Body of pancreas (tissue), 4 donors: ENCODE measurements at regions not wholly inside any gene's neighbourhood (a gene's known extent, or its start where the extent isn't known, plus 50 kb on each side); places are given as distances from the start of the nearest gene placed in this dataset.

Source experiments
- ATAC-seq: fragments of 150-250 bp; one replicate; pipeline ENCODE4 v1.9.1; 2016
- DNase-seq, 4 donors: peaks; one replicate each; pipeline ENCODE4 v3.0.0-alpha.2; 2019
- H3K27ac ChIP-seq, 4 donors: fragments of 200-600 bp; sonication (generic); 1 replicate in 3 of 4; 2 replicates in 1 of 4; pipeline versions ENCODE4 v1.5.1 to v1.6.1; 2016 to 2019; ENCODE audit warnings: mild to moderate bottlenecking in 1 of 4, mixed read lengths in 1 of 4, moderate library complexity in 1 of 4
- H3K27me3 ChIP-seq, 2 donors: fragments of 200-600 bp; sonication (generic); one replicate each; pipeline ENCODE4 v1.6.0; 2016; ENCODE audit warnings: mild to moderate bottlenecking in 1 of 2
- H3K36me3 ChIP-seq, 2 donors: fragments of 200-600 bp; sonication (generic); replicated peaks in 1 of 2; 2 replicates each; pipeline ENCODE4 v1.5.1; 2016; ENCODE audit warnings: low read depth in 2 of 2; ENCODE audit not compliant: insufficient read depth in 1 of 2
- H3K4me1 ChIP-seq: fragments of 200-600 bp; sonication (generic); one replicate; pipeline ENCODE4 v1.6.0; 2016
- H3K4me3 ChIP-seq, 2 donors: fragments of 200-600 bp; sonication (generic); 1 replicate in 1 of 2; 2 replicates in 1 of 2; pipeline ENCODE4 v1.5.1; 2016 to 2019
- H3K9me3 ChIP-seq, 3 donors: fragments of 200-600 bp; sonication (generic); 1 replicate in 2 of 3; 2 replicates in 1 of 3; pipeline ENCODE4 v1.5.1; 2016
- POLR2A ChIP-seq, 3 donors: fragments of 450-650 bp; IDR thresholded peaks; one replicate each; pipeline ENCODE4 v1.6.1; 2016; ENCODE audit warnings: antibody characterized with exemption in 3 of 3, mild to moderate bottlenecking in 2 of 3
- WGBS, 2 donors: methylation state at CpG; one replicate each; pipeline ENCODE4 v1.1.5; 2017; 5-methylcytosine and 5-hydroxymethylcytosine counted together
- intact Hi-C: fragments of 100-400 bp; cut with DNase I; formaldehyde crosslinking; loops from one replicate; pipeline ENCODE4 v1.15.1; 2023
- TF ChIP-seq, protein P1 (sequence below), 7 experiments: fragments of 450-650 bp in 4 of 7; fragments of 200-600 bp in 3 of 7; sonication (generic) in 3 of 7; IDR thresholded peaks; one replicate each; pipeline ENCODE4 v1.5.1; 2016 to 2019; ENCODE audit warnings: antibody characterized with exemption in 7 of 7

DNA sequence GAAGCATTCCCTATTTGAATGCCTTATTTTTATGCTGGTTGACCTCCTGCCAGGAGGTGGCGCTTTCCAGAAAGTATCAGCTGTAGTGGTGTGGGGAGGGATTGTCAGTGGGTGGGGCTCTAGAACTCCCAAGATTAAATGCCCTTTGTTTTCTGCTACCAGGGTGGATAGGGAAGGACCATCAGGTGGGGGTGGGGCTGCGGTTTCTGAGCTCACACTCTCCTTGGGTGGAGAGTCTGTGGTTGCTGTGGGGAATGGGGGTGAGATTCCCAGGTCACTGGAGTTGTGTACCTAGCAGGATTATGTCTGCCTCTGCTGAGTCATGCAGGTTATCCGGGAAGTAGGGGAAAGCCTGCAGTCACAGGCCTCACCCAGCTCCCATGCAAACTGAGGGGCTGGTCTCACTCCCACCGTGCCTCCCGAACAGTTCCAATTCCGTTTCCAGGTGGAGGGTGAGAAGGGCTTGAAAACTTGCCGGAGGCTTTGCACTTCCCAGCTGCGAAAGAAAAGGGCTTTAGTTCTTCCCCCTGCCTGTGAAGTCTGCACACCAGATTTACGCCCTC lies 68.3 kb downstream of the ALG10B start:
- TF ChIP-seq, protein P1, sequence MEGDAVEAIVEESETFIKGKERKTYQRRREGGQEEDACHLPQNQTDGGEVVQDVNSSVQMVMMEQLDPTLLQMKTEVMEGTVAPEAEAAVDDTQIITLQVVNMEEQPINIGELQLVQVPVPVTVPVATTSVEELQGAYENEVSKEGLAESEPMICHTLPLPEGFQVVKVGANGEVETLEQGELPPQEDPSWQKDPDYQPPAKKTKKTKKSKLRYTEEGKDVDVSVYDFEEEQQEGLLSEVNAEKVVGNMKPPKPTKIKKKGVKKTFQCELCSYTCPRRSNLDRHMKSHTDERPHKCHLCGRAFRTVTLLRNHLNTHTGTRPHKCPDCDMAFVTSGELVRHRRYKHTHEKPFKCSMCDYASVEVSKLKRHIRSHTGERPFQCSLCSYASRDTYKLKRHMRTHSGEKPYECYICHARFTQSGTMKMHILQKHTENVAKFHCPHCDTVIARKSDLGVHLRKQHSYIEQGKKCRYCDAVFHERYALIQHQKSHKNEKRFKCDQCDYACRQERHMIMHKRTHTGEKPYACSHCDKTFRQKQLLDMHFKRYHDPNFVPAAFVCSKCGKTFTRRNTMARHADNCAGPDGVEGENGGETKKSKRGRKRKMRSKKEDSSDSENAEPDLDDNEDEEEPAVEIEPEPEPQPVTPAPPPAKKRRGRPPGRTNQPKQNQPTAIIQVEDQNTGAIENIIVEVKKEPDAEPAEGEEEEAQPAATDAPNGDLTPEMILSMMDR (IDR thresholded peaks at IDR 0.05): no peak
- TF ChIP-seq POLR2A (IDR thresholded peaks at IDR 0.05): no peak
- no peaks in the 10 kb centered on the region for H3K36me3 ChIP-seq
- no peak overlapping the region for H3K27ac ChIP-seq
- WGBS, 2 donors: 59 to 74% methylated on average over 9 of the region's 9 CpGs
- no peaks in the 10 kb centered on the region for H3K9me3 ChIP-seq
- intact Hi-C loops: no loop called here
- ATAC-seq (no peak), DNase-seq (no peak)
- H3K4me3 ChIP-seq: no peak overlapping the region
- H3K4me1 ChIP-seq: no peaks in the 10 kb centered on the region
- no peaks in the 10 kb centered on the region for H3K27me3 ChIP-seq

GRCh38 chr12:38385486-38385885 lies 68.9 kb downstream of the ALG10B start:
- TF ChIP-seq POLR2A (IDR thresholded peaks at IDR 0.05): no peak
- TF ChIP-seq, protein P1 (IDR thresholded peaks at IDR 0.05): no peak
- DNase-seq: no peak
- Histone ChIP-seq H3K36me3 (no peaks in the 10 kb centered on the region), H3K4me1 (no peaks in the 10 kb centered on the region), H3K9me3 (no peaks in the 10 kb centered on the region), H3K27me3 (no peaks in the 10 kb centered on the region), H3K27ac (no peak overlapping the region), H3K4me3 (no peak overlapping the region)
- intact Hi-C loops: no loop called here
- no peak for ATAC-seq
- 8 to 21% methylated on average over 1 of the region's 1 CpG for WGBS, 2 donors

DNA sequence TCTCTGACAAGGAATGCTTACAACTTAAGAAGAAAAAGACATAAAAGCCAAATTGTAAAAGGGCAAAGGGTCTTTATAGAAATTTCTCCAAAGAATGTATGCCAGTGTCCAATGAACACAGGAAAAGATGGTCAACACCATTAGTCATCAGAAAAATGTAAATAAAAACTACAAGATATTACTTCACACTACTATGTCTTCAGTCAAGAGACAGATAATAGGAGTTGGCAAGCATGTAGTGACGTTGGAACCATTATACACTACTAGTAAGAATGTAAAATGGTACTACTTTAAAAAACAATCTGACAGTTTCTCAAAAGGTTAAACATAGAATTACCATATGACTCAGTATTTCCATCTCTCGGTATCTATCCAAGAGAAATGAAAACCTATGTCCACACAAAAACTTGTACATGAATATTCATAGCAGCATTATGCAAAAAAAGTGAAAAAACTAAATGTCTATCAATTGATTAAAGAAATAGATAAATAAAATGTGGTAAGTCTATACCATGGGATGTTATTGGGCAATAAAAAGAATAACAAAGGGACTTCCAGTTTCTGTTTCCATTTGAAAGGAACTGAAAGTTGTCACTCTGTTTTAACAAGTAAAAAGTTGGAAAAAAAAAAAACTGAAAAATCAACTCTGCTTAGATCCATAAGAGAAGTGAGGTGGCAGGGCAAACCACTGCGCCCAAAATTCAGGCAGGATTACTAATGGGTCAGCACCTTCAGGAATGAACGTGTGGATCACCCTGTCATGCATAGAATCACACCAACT lies 69.8 kb downstream of the ALG10B start:
- no peak for DNase-seq
- H3K36me3 ChIP-seq: no peaks in the 10 kb centered on the region
- ATAC-seq: no peak
- WGBS, 2 donors: 32 to 48% methylated on average over 4 of the region's 4 CpGs
- no peaks in the 10 kb centered on the region for H3K4me1 ChIP-seq
- H3K27me3 ChIP-seq: no peaks in the 10 kb centered on the region
- no peak overlapping the region for H3K4me3 ChIP-seq
- intact Hi-C loops: no loop called here
- H3K27ac ChIP-seq: no peak overlapping the region
- H3K9me3 ChIP-seq: no peaks in the 10 kb centered on the region
- no peak for TF ChIP-seq POLR2A (IDR thresholded peaks at IDR 0.05)
- TF ChIP-seq, protein P1 (IDR thresholded peaks at IDR 0.05): no peak

- no peaks in the 10 kb centered on the region for H3K27me3 ChIP-seq
- H3K36me3 ChIP-seq: no peaks in the 10 kb centered on the region
- no peaks in the 10 kb centered on the region for H3K9me3 ChIP-seq
- no peaks in the 10 kb centered on the region for H3K4me1 ChIP-seq
- TF ChIP-seq, protein P1 (IDR thresholded peaks at IDR 0.05): no peak
- no peak for TF ChIP-seq POLR2A (IDR thresholded peaks at IDR 0.05)
- ATAC-seq (no peak), DNase-seq (no peak)
- intact Hi-C loops: no loop called here
- H3K27ac ChIP-seq: no peak overlapping the region
- H3K4me3 ChIP-seq: no peak overlapping the region
These were observed 73.0 kb downstream of the ALG10B start for GRCh38 chr12:38389614-38390013.

GRCh38 chr12:38391007-38391406 lies 74.4 kb downstream of the ALG10B start:
- 39 to 45% methylated on average over 1 of the region's 1 CpG for WGBS, 2 donors
- intact Hi-C loops: no loop called here
- no peaks in the 10 kb centered on the region for H3K9me3 ChIP-seq
- no peaks in the 10 kb centered on the region for H3K36me3 ChIP-seq
- no peaks in the 10 kb centered on the region for H3K4me1 ChIP-seq
- no peak for DNase-seq
- no peak overlapping the region for H3K4me3 ChIP-seq
- no peak for ATAC-seq
- no peak overlapping the region for H3K27ac ChIP-seq
- no peaks in the 10 kb centered on the region for H3K27me3 ChIP-seq
- no peak for TF ChIP-seq POLR2A (IDR thresholded peaks at IDR 0.05)
- TF ChIP-seq, protein P1 (IDR thresholded peaks at IDR 0.05): no peak
